Activated T-helper 2 cell treated with anti-CD3 and anti-CD28 coated beads, Interferon-gamma antibody, Interleukin-2, Interleukin-4, amounts not matched to agents 10 μg/mL and 5 μg/mL and 100 μg/mL, durations not matched to agents 14 hours and 24 hours and 36 hours (primary cell): ENCODE measurements at regions not wholly inside any gene's neighbourhood (a gene's known extent, or its start where the extent isn't known, plus 50 kb on each side); places are given as distances from the start of the nearest gene placed in this dataset.
"Not testable (repeated sequence)": the region's sequence is repeated elsewhere in the genome, so short reads cannot be mapped to it uniquely, and the experiment has no call there.

Source experiments
- DNase-seq: peaks from one replicate; pipeline ENCODE4 v3.0.0; 2021; ENCODE audit warnings: low spot score
- H3K27ac Mint-ChIP-seq: one replicate; pipeline ENCODE4 v1.8.0; 2021; ENCODE audit warnings: mixed read lengths
- H3K27me3 Mint-ChIP-seq: one replicate; pipeline ENCODE4 v1.8.0; 2021; ENCODE audit warnings: low read depth, mixed read lengths
- H3K36me3 Mint-ChIP-seq: one replicate; pipeline ENCODE4 v1.8.0; 2021; ENCODE audit warnings: low read depth, mixed read lengths
- H3K4me1 Mint-ChIP-seq: one replicate; pipeline ENCODE4 v1.8.0; 2021; ENCODE audit warnings: low read depth, mixed read lengths
- H3K4me3 Mint-ChIP-seq: one replicate; pipeline ENCODE4 v1.8.0; 2021; ENCODE audit warnings: low read depth, mild to moderate bottlenecking, moderate library complexity, mixed read lengths
- H3K9me3 Mint-ChIP-seq: one replicate; pipeline ENCODE4 v1.8.0; 2021; ENCODE audit warnings: mixed read lengths
- intact Hi-C: fragments of 100-400 bp; cut with micrococcal nuclease; formaldehyde crosslinking; loops from one replicate; pipeline ENCODE4 v1.15.1; 2023

GRCh38 chr15:45790325-45790943, 155.6 kb downstream of the SQOR start:
- Mint-ChIP-seq H3K36me3 (no peaks in the 10 kb centered on the region), H3K9me3 (no peaks in the 10 kb centered on the region), H3K4me3 (no peak overlapping the region), H3K27ac (no peak overlapping the region), H3K27me3 (peaks cover 2% of the 10 kb centered on the region), H3K4me1 (no peaks in the 10 kb centered on the region)
- DNase-seq: no peak
- intact Hi-C loops: loop anchor here (5.0 kb wide), 1 partner anchor 83 kb away; no protein-coding TSS in a partner anchor

- DNase-seq: no peak
- H3K9me3 Mint-ChIP-seq: no peaks in the 10 kb centered on the region
- H3K4me1 Mint-ChIP-seq: no peaks in the 10 kb centered on the region
- no peaks in the 10 kb centered on the region for H3K36me3 Mint-ChIP-seq
- peaks cover 2% of the 10 kb centered on the region for H3K27me3 Mint-ChIP-seq
- no peak overlapping the region for H3K27ac Mint-ChIP-seq
- H3K4me3 Mint-ChIP-seq: no peak overlapping the region
- intact Hi-C loops: loop anchor here (5.0 kb wide), 1 partner anchor 87 kb away; no protein-coding TSS in a partner anchor
Observed at GRCh38 chr15:45794304-45794703, 159.5 kb downstream of the SQOR start.

- H3K4me3 Mint-ChIP-seq: no peak overlapping the region
Observed at GRCh38 chr15:45794712-45795439, 160.0 kb downstream of the SQOR start.

GRCh38 chr15:45795440-45796069, 160.7 kb downstream of the SQOR start:
- Mint-ChIP-seq H3K36me3 (no peaks in the 10 kb centered on the region), H3K9me3 (no peaks in the 10 kb centered on the region), H3K4me3 (no peak overlapping the region), H3K27me3 (peaks cover 2% of the 10 kb centered on the region), H3K4me1 (no peaks in the 10 kb centered on the region), H3K27ac (no peak overlapping the region)
- intact Hi-C loops: no loop called here
- no peak for DNase-seq

More at GRCh38 chr15:45794712-45795439, 160.0 kb downstream of the SQOR start:
- Mint-ChIP-seq H3K27ac (no peak overlapping the region), H3K9me3 (no peaks in the 10 kb centered on the region), H3K36me3 (no peaks in the 10 kb centered on the region), H3K4me1 (no peaks in the 10 kb centered on the region), H3K27me3 (peaks cover 2% of the 10 kb centered on the region)
- intact Hi-C loops: loop anchor here (5.0 kb wide), 1 partner anchor 88 kb away; no protein-coding TSS in a partner anchor
- DNase-seq: no peak

- H3K27me3 Mint-ChIP-seq: peaks cover 2% of the 10 kb centered on the region
- no peaks in the 10 kb centered on the region for H3K4me1 Mint-ChIP-seq
- no peak overlapping the region for H3K27ac Mint-ChIP-seq
- H3K9me3 Mint-ChIP-seq: no peaks in the 10 kb centered on the region
- H3K4me3 Mint-ChIP-seq: no peak overlapping the region
- no peaks in the 10 kb centered on the region for H3K36me3 Mint-ChIP-seq
- intact Hi-C loops: no loop called here
- DNase-seq: no peak
Observed at GRCh38 chr15:45796433-45796832, 161.6 kb downstream of the SQOR start.

- Mint-ChIP-seq H3K27me3 (no peaks in the 10 kb centered on the region), H3K4me1 (no peaks in the 10 kb centered on the region), H3K4me3 (no peak overlapping the region), H3K9me3 (no peaks in the 10 kb centered on the region), H3K36me3 (no peaks in the 10 kb centered on the region), H3K27ac (no peak overlapping the region)
- intact Hi-C loops: no loop called here
- no peak for DNase-seq
Observed at GRCh38 chr15:45799508-45799907, 164.7 kb downstream of the SQOR start.

- Mint-ChIP-seq H3K36me3 (no peaks in the 10 kb centered on the region), H3K27me3 (no peaks in the 10 kb centered on the region), H3K4me1 (no peaks in the 10 kb centered on the region), H3K9me3 (no peaks in the 10 kb centered on the region), H3K27ac (no peak overlapping the region), H3K4me3 (no peak overlapping the region)
- intact Hi-C loops: no loop called here
- no peak for DNase-seq
Observed at GRCh38 chr15:45801543-45801942, 166.7 kb downstream of the SQOR start.

GRCh38 chr15:45802140-45802539, 167.3 kb downstream of the SQOR start:
- Mint-ChIP-seq H3K4me3 (no peak overlapping the region), H3K27ac (no peak overlapping the region), H3K4me1 (no peaks in the 10 kb centered on the region), H3K9me3 (no peaks in the 10 kb centered on the region), H3K27me3 (no peaks in the 10 kb centered on the region), H3K36me3 (no peaks in the 10 kb centered on the region)
- intact Hi-C loops: no loop called here
- no peak for DNase-seq

- Mint-ChIP-seq H3K36me3 (no peaks in the 10 kb centered on the region), H3K27ac (no peak overlapping the region), H3K4me3 (no peak overlapping the region), H3K9me3 (no peaks in the 10 kb centered on the region), H3K4me1 (no peaks in the 10 kb centered on the region), H3K27me3 (no peaks in the 10 kb centered on the region)
- intact Hi-C loops: no loop called here
- DNase-seq: no peak
Observed at GRCh38 chr15:45804028-45804427, 169.2 kb downstream of the SQOR start.

- H3K27me3 Mint-ChIP-seq: no peaks in the 10 kb centered on the region
- H3K36me3 Mint-ChIP-seq: no peaks in the 10 kb centered on the region
- H3K4me1 Mint-ChIP-seq: no peaks in the 10 kb centered on the region
- H3K27ac Mint-ChIP-seq: no peak overlapping the region
- H3K9me3 Mint-ChIP-seq: peaks cover 2% of the 10 kb centered on the region
- no peak overlapping the region for H3K4me3 Mint-ChIP-seq
- no peak for DNase-seq
- intact Hi-C loops: no loop called here
Observed at GRCh38 chr15:45810201-45810600, 175.4 kb downstream of the SQOR start.

GRCh38 chr15:45812200-45812599, 177.4 kb downstream of the SQOR start:
- H3K36me3 Mint-ChIP-seq: no peaks in the 10 kb centered on the region

GRCh38 chr15:45817578-45817977, 182.7 kb downstream of the SQOR start:
- H3K36me3 Mint-ChIP-seq, intact Hi-C loops, H3K27ac Mint-ChIP-seq, H3K9me3 Mint-ChIP-seq, H3K4me1 Mint-ChIP-seq, H3K27me3 Mint-ChIP-seq, H3K4me3 Mint-ChIP-seq, DNase-seq: not testable (repeated sequence)

More at GRCh38 chr15:45812200-45812599, 177.4 kb downstream of the SQOR start:
- H3K9me3 Mint-ChIP-seq: peaks cover 5% of the 10 kb centered on the region
- intact Hi-C loops: no loop called here
- no peaks in the 10 kb centered on the region for H3K4me1 Mint-ChIP-seq
- no peak overlapping the region for H3K4me3 Mint-ChIP-seq
- DNase-seq: no peak
- H3K27me3 Mint-ChIP-seq: no peaks in the 10 kb centered on the region
- no peak overlapping the region for H3K27ac Mint-ChIP-seq

- intact Hi-C loops: no loop called here
- Mint-ChIP-seq H3K4me1 (no peaks in the 10 kb centered on the region), H3K36me3 (no peaks in the 10 kb centered on the region), H3K9me3 (no peaks in the 10 kb centered on the region), H3K27me3 (no peaks in the 10 kb centered on the region), H3K4me3 (no peak overlapping the region), H3K27ac (no peak overlapping the region)
- no peak for DNase-seq
Observed at GRCh38 chr15:45821390-45821789, 186.6 kb downstream of the SQOR start.
